Heart left ventricle (tissue), 13 donors: ENCODE measurements at regions not wholly inside any gene's neighbourhood (a gene's known extent, or its start where the extent isn't known, plus 50 kb on each side); places are given as distances from the start of the nearest gene placed in this dataset.

Experiments
- POLR2A ChIP-seq, 2 donors: fragments of 450-650 bp; IDR thresholded peaks; one replicate each; pipeline ENCODE4 v1.6.1; 2017; ENCODE audit warnings: antibody characterized with exemption in 2 of 2, mild to moderate bottlenecking in 2 of 2, moderate library complexity in 2 of 2
- TF ChIP-seq, protein P1 (sequence below), 12 donors: fragments of 200-600 bp; sonication (generic) in 4 of 12; IDR thresholded peaks; one replicate each; pipeline versions ENCODE4 v1.5.0 to v1.8.0; 2018 to 2022; ENCODE audit warnings: antibody characterized with exemption in 12 of 12, mild to moderate bottlenecking in 5 of 12
- donor health status: ischemic (EF 13 %, LVEDD 7.1; RV severe dilation, severe dysfunction).
- donor health status: DM: no; HTN: yes; CAD: no.
- donor health status: DM: no; HTN: no; CAD: no.
- donor health status: ischemic (EF 25% LVEDD 6.9; RV normal size, moderate dysfunction).
- donor health status: ischemic (EF 25% LVEDD 5.7; RV mildly dilated, moderate dysfunction).
- donor health status: ischemic (EF 35%, LVEDD 5.7; RV mildly dilated, moderate dysfunction).
- donor health status: nonischemic (EF 11% LVEDD 7.7; RV severe dilation, severe dysfunction).
- donor health status: DM: yes; HTN: yes; CAD: no.
- donor health status: PGD.
- donor health status: ischemic (EF 29% LVEDD 5.4; RV normal size, mild dysfunction).
- donor health status: nonischemic (EF 23%, LVEDD 6.1; RV moderate dilation, normal function).

DNA sequence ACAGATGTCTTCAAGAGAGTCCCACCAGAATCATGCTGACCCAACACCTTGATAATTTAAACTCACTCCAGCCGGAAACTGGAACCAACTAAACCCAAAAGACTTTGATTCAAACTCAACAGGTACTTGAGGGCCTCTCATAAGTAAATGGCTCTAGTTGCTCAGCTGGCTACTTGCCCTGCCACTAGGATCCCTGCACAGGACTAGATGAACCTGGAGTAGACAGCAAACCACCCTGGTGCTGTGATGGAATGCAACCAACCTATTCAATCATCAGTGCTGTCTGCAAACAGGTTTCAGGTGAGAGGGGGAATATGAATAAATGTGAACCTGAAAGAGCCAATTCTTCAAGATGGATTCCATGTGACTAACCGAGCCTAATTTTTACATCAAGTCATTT, 216.3 kb downstream of the KATNAL1 start:
- no peak for TF ChIP-seq POLR2A (IDR thresholded peaks at IDR 0.05)
- TF ChIP-seq, protein P1, sequence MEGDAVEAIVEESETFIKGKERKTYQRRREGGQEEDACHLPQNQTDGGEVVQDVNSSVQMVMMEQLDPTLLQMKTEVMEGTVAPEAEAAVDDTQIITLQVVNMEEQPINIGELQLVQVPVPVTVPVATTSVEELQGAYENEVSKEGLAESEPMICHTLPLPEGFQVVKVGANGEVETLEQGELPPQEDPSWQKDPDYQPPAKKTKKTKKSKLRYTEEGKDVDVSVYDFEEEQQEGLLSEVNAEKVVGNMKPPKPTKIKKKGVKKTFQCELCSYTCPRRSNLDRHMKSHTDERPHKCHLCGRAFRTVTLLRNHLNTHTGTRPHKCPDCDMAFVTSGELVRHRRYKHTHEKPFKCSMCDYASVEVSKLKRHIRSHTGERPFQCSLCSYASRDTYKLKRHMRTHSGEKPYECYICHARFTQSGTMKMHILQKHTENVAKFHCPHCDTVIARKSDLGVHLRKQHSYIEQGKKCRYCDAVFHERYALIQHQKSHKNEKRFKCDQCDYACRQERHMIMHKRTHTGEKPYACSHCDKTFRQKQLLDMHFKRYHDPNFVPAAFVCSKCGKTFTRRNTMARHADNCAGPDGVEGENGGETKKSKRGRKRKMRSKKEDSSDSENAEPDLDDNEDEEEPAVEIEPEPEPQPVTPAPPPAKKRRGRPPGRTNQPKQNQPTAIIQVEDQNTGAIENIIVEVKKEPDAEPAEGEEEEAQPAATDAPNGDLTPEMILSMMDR (IDR thresholded peaks at IDR 0.05), result no peak
